GM21367 (cell line): ENCODE measurements at regions not wholly inside any gene's neighbourhood (a gene's known extent, or its start where the extent isn't known, plus 50 kb on each side); places are given as distances from the start of the nearest gene placed in this dataset.

Experiments used
- ATAC-seq: cut with Tn5 transposase; IDR thresholded peaks from one replicate; pipeline ENCODE4 v1.9.1; 2021; ENCODE audit not compliant: unreplicated experiment

GRCh38 chr3:153311541-153311940 is 149.5 kb downstream of the RAP2B start:
- ATAC-seq: no peak

- ATAC-seq: no peak
Observed at GRCh38 chr3:153313302-153313965, 151.4 kb downstream of the RAP2B start.

GRCh38 chr3:153314038-153314437 is 152.0 kb downstream of the RAP2B start:
- no peak for ATAC-seq

- ATAC-seq: no peak
Observed at GRCh38 chr3:153315781-153316180, 153.8 kb downstream of the RAP2B start.

- no peak for ATAC-seq
Observed at GRCh38 chr3:153319705-153320554, 157.9 kb downstream of the RAP2B start.

GRCh38 chr3:153320585-153321128 is 158.6 kb downstream of the RAP2B start:
- no peak for ATAC-seq

- ATAC-seq: no peak
Observed at GRCh38 chr3:153328690-153329089, 166.7 kb downstream of the RAP2B start.

- no peak for ATAC-seq
Observed at GRCh38 chr3:153330901-153331300, 168.9 kb downstream of the RAP2B start.

GRCh38 chr3:153331676-153332075 is 169.7 kb downstream of the RAP2B start:
- ATAC-seq: no peak

GRCh38 chr3:153334558-153334957 is 172.5 kb downstream of the RAP2B start:
- no peak for ATAC-seq

- no peak for ATAC-seq
Observed at GRCh38 chr3:153337369-153337768, 175.3 kb downstream of the RAP2B start.

- ATAC-seq: no peak
Observed at GRCh38 chr3:153338487-153338886, 176.5 kb downstream of the RAP2B start.

GRCh38 chr3:153339065-153339464 is 177.0 kb downstream of the RAP2B start:
- no peak for ATAC-seq

GRCh38 chr3:153343988-153344782 is 182.2 kb downstream of the RAP2B start:
- ATAC-seq: no peak

- no peak for ATAC-seq
Observed at GRCh38 chr3:153348457-153349107, 186.6 kb downstream of the RAP2B start.

- ATAC-seq: no peak
Observed at GRCh38 chr3:153349108-153349499, 187.1 kb downstream of the RAP2B start.

GRCh38 chr3:153350420-153350819 is 188.4 kb downstream of the RAP2B start:
- ATAC-seq: no peak

- no peak for ATAC-seq
Observed at GRCh38 chr3:153354641-153355040, 192.6 kb downstream of the RAP2B start.

GRCh38 chr3:153355559-153355958 is 193.5 kb downstream of the RAP2B start:
- no peak for ATAC-seq

- no peak for ATAC-seq
Observed at GRCh38 chr3:153356908-153357307, 194.9 kb downstream of the RAP2B start.

GRCh38 chr3:153357436-153357835 is 195.4 kb downstream of the RAP2B start:
- no peak for ATAC-seq
